ENCODE measurements at regions not wholly inside any gene's neighbourhood (a gene's known extent, or its start where the extent isn't known, plus 50 kb on each side); places are given as distances from the start of the nearest gene placed in this dataset.
A peak's percentile ranks its signal among the peaks of the same experiment; 100 is the strongest.

DNA sequence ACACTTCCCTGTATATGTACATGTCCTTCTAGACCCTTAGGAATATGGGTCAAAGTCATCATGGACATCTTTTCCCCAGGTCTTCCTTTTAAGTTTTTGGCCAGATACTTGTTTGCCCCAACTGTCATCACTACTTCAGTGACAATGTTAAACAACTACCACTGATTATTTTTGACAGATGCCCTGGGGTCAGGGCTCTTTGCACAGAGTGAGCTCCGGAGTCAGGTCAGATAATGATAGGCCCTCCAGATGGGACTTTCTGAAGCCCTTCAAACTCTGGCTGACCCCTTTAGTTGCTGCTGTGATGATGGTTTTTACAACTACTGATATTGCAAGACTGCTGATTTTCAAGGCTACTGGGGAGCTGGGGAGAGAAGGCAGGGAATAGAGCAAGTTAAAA, 449.4 kb upstream of the HS6ST1 start:
- no peaks in the 10 kb centered on the region for H3K79me2 ChIP-seq (ENCODE audit: low read depth)
- DNase-seq (ENCODE audit: low spot score) = no peak
- no peaks in the 10 kb centered on the region for H4K20me1 ChIP-seq (ENCODE audit: low read depth)
- Mint-ChIP-seq H3K4me1 (no peaks in the 10 kb centered on the region), H3K4me3 (no peak overlapping the region), H3K36me3 (no peaks in the 10 kb centered on the region), H3K27me3 (ENCODE audit: insufficient read depth, low read depth) (no peaks in the 10 kb centered on the region), H3K9me3 (peaks cover 16% of the 10 kb centered on the region), H3K27ac (no peak overlapping the region)
- H3K4me2 ChIP-seq = no peak overlapping the region
- no peaks in the 10 kb centered on the region for H3F3A ChIP-seq (ENCODE audit: low read depth)
- no peak overlapping the region for H3K27ac ChIP-seq
- H2AFZ ChIP-seq (replicated peaks) = no peak overlapping the region
- H3K4me1 ChIP-seq = peaks cover 5% of the 10 kb centered on the region
- no peaks in the 10 kb centered on the region for H3K9me3 ChIP-seq (ENCODE audit: low read depth)
- no peak for TF ChIP-seq EZH2 (IDR thresholded peaks at IDR 0.05)
- TF ChIP-seq EZH2phosphoT487 (IDR thresholded peaks at IDR 0.05) = no peak
- TF ChIP-seq, protein P1, sequence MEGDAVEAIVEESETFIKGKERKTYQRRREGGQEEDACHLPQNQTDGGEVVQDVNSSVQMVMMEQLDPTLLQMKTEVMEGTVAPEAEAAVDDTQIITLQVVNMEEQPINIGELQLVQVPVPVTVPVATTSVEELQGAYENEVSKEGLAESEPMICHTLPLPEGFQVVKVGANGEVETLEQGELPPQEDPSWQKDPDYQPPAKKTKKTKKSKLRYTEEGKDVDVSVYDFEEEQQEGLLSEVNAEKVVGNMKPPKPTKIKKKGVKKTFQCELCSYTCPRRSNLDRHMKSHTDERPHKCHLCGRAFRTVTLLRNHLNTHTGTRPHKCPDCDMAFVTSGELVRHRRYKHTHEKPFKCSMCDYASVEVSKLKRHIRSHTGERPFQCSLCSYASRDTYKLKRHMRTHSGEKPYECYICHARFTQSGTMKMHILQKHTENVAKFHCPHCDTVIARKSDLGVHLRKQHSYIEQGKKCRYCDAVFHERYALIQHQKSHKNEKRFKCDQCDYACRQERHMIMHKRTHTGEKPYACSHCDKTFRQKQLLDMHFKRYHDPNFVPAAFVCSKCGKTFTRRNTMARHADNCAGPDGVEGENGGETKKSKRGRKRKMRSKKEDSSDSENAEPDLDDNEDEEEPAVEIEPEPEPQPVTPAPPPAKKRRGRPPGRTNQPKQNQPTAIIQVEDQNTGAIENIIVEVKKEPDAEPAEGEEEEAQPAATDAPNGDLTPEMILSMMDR (IDR thresholded peaks at IDR 0.05) = no peak
- H3K4me3 ChIP-seq = no peak overlapping the region
- H3K36me3 ChIP-seq = no peaks in the 10 kb centered on the region
- no peak overlapping the region for H3K9ac ChIP-seq
- H3K27me3 ChIP-seq = no peaks in the 10 kb centered on the region

DNA sequence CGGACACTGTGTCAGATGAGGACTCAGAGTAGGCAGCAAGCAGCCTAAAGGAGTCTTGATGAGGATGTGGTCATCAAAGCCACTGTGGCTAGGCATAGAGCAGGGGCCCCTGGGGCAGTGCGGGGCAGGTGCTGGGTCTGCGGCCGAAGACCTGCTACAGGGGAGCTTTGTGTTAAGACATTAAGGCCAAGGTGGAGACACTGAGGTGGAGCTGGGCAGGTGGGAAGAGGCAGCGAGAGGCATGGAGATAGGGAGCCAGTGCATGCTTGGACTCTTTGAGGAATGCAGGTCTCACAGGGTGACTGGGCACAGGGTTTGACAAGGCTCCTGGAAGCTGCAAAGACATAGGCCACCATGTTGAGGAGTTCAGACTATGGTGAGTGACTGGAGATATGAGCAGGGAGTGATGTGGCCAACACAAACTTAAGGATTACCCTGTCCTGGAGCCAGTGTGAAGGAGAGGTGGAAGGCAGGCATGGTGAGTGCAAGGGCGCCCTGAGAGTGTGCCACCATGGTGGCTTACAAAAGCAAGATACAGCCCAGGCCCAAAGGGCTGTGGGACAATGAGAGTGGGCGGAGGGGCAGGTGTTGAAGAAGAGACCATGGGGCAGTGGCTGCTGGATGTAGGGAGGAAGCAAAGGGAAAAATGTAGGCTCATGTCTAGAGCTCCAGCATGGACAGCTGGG, 450.9 kb upstream of the HS6ST1 start:
- Mint-ChIP-seq H3K27me3 (ENCODE audit: insufficient read depth, low read depth) (no peaks in the 10 kb centered on the region), H3K36me3 (no peaks in the 10 kb centered on the region), H3K4me3 (no peak overlapping the region), H3K27ac (peak overlapping the region; percentile 10), H3K9me3 (peaks cover 2% of the 10 kb centered on the region), H3K4me1 (no peaks in the 10 kb centered on the region)
- no peak overlapping the region for H3K27ac ChIP-seq
- H3K27me3 ChIP-seq = no peaks in the 10 kb centered on the region
- H4K20me1 ChIP-seq (ENCODE audit: low read depth) = no peaks in the 10 kb centered on the region
- no peaks in the 10 kb centered on the region for H3K36me3 ChIP-seq
- no peak for TF ChIP-seq EZH2 (IDR thresholded peaks at IDR 0.05)
- no peak for TF ChIP-seq EZH2phosphoT487 (IDR thresholded peaks at IDR 0.05)
- TF ChIP-seq, protein P1 (IDR thresholded peaks at IDR 0.05) = no peak
- no peaks in the 10 kb centered on the region for H3K9me3 ChIP-seq (ENCODE audit: low read depth)
- no peak overlapping the region for H3K4me3 ChIP-seq
- H2AFZ ChIP-seq (replicated peaks) = no peak overlapping the region
- no peaks in the 10 kb centered on the region for H3K79me2 ChIP-seq (ENCODE audit: low read depth)
- H3K4me1 ChIP-seq = peaks cover 5% of the 10 kb centered on the region
- DNase-seq (ENCODE audit: low spot score) = no peak
- H3K9ac ChIP-seq = no peak overlapping the region
- no peak overlapping the region for H3K4me2 ChIP-seq
- H3F3A ChIP-seq (ENCODE audit: low read depth) = no peaks in the 10 kb centered on the region

DNA sequence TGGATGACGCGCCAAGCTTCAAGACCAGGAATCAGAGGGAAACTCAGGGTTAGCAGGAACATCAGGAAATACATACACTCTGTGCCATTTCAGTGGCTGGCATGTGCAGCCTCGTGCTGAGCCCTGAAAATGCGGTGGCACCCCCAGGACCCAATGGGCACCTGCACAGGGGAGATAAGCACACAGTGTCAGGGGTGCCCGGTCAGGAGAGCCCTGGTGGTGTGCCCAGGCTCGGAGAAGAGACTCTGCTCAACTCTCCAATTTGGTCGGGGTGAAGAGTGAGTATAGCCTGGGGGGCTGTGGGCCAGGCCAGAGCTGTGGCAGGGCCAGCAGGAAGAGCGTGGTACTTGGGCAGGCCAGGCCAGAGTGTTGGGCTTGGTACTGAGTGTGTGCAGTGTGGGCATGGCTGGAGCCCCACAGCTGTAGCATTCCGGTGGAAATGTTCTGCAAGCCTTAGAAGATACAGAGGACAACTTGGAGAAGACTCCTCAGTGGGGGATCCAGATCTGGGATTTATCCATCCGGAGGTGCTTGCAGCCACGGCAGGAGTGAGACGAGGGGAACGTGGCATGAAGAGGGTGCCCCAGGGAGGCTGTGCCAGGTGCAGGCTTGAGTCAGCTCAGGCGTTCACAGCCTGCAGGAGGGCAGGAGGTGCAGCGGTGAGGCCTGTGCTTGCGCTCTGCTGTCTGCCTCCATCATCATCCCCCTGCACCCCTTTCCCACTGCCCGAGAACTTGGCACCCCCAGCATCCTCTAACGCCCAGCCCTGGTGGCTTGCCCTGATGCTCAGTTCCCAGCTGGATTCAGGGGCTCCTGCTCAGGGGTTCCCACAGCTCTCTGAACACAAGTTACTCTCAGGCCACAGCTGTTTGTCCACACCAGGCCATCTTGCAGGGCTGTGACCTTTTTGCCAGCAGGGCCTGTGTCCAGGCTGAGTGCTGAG, 451.7 kb upstream of the HS6ST1 start:
- no peak overlapping the region for H3K4me3 Mint-ChIP-seq
- no peaks in the 10 kb centered on the region for H3K4me1 Mint-ChIP-seq
- Histone ChIP-seq H2AFZ (replicated peaks) (peak overlapping the region; percentile 36), H3K4me1 (peaks cover 5% of the 10 kb centered on the region), H3K36me3 (no peaks in the 10 kb centered on the region), H3F3A (ENCODE audit: low read depth) (no peaks in the 10 kb centered on the region), H3K9ac (no peak overlapping the region), H3K9me3 (ENCODE audit: low read depth) (no peaks in the 10 kb centered on the region), H4K20me1 (ENCODE audit: low read depth) (no peaks in the 10 kb centered on the region), H3K4me3 (no peak overlapping the region), H3K4me2 (no peak overlapping the region), H3K79me2 (ENCODE audit: low read depth) (no peaks in the 10 kb centered on the region), H3K27me3 (no peaks in the 10 kb centered on the region), H3K27ac (no peak overlapping the region)
- H3K9me3 Mint-ChIP-seq = no peaks in the 10 kb centered on the region
- TF ChIP-seq, protein P1 (IDR thresholded peaks at IDR 0.05) = no peak
- no peak for TF ChIP-seq EZH2phosphoT487 (IDR thresholded peaks at IDR 0.05)
- TF ChIP-seq EZH2 (IDR thresholded peaks at IDR 0.05) = no peak
- no peaks in the 10 kb centered on the region for H3K36me3 Mint-ChIP-seq
- DNase-seq (ENCODE audit: low spot score) = no peak
- H3K27me3 Mint-ChIP-seq (ENCODE audit: insufficient read depth, low read depth) = peaks cover 2% of the 10 kb centered on the region
- peak overlapping the region; percentile 10 for H3K27ac Mint-ChIP-seq

All from neural progenitor cell (in vitro differentiated cells).